ENCODE measurements at regions not wholly inside any gene's neighbourhood (a gene's known extent, or its start where the extent isn't known, plus 50 kb on each side); places are given as distances from the start of the nearest gene placed in this dataset.

- no peak for TF ChIP-seq CTCF (IDR thresholded peaks at IDR 0.05; ENCODE audit: control extremely low read depth, extremely low read depth)
- Histone ChIP-seq H3K9ac (ENCODE audit: insufficient read depth in 1 of 2, low read length in 2 of 2) (no peak overlapping the region), H3K27me3 (ENCODE audit: control insufficient read depth in 3 of 3, insufficient read depth in 3 of 3, low read length in 2 of 3) (no peaks in the 10 kb centered on the region), H3K27ac (ENCODE audit: low read depth in 1 of 2, low read length in 1 of 2) (no peak overlapping the region), H3K9me3 (ENCODE audit: control insufficient read depth in 4 of 4, insufficient read depth in 3 of 4, low read length in 3 of 4) (no peaks in the 10 kb centered on the region), H3K4me1 (ENCODE audit: control insufficient read depth in 5 of 5, insufficient read depth in 5 of 5, low read length in 5 of 5) (peaks cover 0 to 82% (median 23%) of the 10 kb centered on the region in 5 donors), H3K36me3 (ENCODE audit: control insufficient read depth in 4 of 4, insufficient read depth in 4 of 4, low read length in 4 of 4) (no peaks in the 10 kb centered on the region), H3K4me3 (no peak overlapping the region)
- 28 to 38% methylated on average over 9 of the region's 9 CpGs for WGBS, 2 donors
- DNase-seq (peak; percentile 82 to 88 (median 87)), ATAC-seq (ENCODE audit: insufficient read depth, low FRiP score) (no peak)
Measured at GRCh38 chr20:57811374-57812020, 101.7 kb upstream of the PMEPA1 start.

GRCh38 chr20:57810511-57811373 is 100.9 kb upstream of the PMEPA1 start:
- no peak overlapping the region for H3K9ac ChIP-seq (ENCODE audit: insufficient read depth in 1 of 2, low read length in 2 of 2)
- peak; percentile 34 for ATAC-seq (ENCODE audit: insufficient read depth, low FRiP score)
- no peaks in the 10 kb centered on the region for H3K36me3 ChIP-seq (ENCODE audit: control insufficient read depth in 4 of 4, insufficient read depth in 4 of 4, low read length in 4 of 4)
- H3K27ac ChIP-seq (ENCODE audit: low read depth in 1 of 2, low read length in 1 of 2) = no peak overlapping the region
- DNase-seq = peak in 1 of 3 donors; percentile 35
- TF ChIP-seq CTCF (IDR thresholded peaks at IDR 0.05; ENCODE audit: control extremely low read depth, extremely low read depth) = no peak
- no peak overlapping the region for H3K4me3 ChIP-seq
- no peaks in the 10 kb centered on the region for H3K27me3 ChIP-seq (ENCODE audit: control insufficient read depth in 3 of 3, insufficient read depth in 3 of 3, low read length in 2 of 3)
- peaks cover 0 to 79% (median 23%) of the 10 kb centered on the region in 5 donors for H3K4me1 ChIP-seq (ENCODE audit: control insufficient read depth in 5 of 5, insufficient read depth in 5 of 5, low read length in 5 of 5)
- whole genome bisulfite sequencing, 2 donors = 81 to 92% methylated on average over 26 of the region's 26 CpGs
- no peaks in the 10 kb centered on the region for H3K9me3 ChIP-seq (ENCODE audit: control insufficient read depth in 4 of 4, insufficient read depth in 3 of 4, low read length in 3 of 4)

GRCh38 chr20:57809661-57810172 is 99.9 kb upstream of the PMEPA1 start:
- Histone ChIP-seq H3K9ac (ENCODE audit: insufficient read depth in 1 of 2, low read length in 2 of 2) (no peak overlapping the region), H3K4me1 (ENCODE audit: control insufficient read depth in 5 of 5, insufficient read depth in 5 of 5, low read length in 5 of 5) (peaks cover 0 to 80% (median 24%) of the 10 kb centered on the region in 5 donors), H3K9me3 (ENCODE audit: control insufficient read depth in 4 of 4, insufficient read depth in 3 of 4, low read length in 3 of 4) (no peaks in the 10 kb centered on the region), H3K36me3 (ENCODE audit: control insufficient read depth in 4 of 4, insufficient read depth in 4 of 4, low read length in 4 of 4) (no peaks in the 10 kb centered on the region), H3K27me3 (ENCODE audit: control insufficient read depth in 3 of 3, insufficient read depth in 3 of 3, low read length in 2 of 3) (no peaks in the 10 kb centered on the region), H3K27ac (ENCODE audit: low read depth in 1 of 2, low read length in 1 of 2) (peak overlapping the region in 1 of 2 donors; percentile 3), H3K4me3 (no peak overlapping the region)
- WGBS, 2 donors = 58 to 60% methylated on average over 14 of the region's 14 CpGs
- ATAC-seq (ENCODE audit: insufficient read depth, low FRiP score) (no peak), DNase-seq (peak in 2 of 3 donors; percentile 25 to 33)
- no peak for TF ChIP-seq CTCF (IDR thresholded peaks at IDR 0.05; ENCODE audit: control extremely low read depth, extremely low read depth)

Data from lung (tissue), 11 donors.